ENCODE measurements at regions not wholly inside any gene's neighbourhood (a gene's known extent, or its start where the extent isn't known, plus 50 kb on each side); places are given as distances from the start of the nearest gene placed in this dataset.
A peak's percentile ranks its signal among the peaks of the same experiment; 100 is the strongest.
"Not testable (repeated sequence)": the region's sequence is repeated elsewhere in the genome, so short reads cannot be mapped to it uniquely, and the experiment has no call there.

GRCh38 chr13:62839338-62839737, 1423.7 kb upstream of the PCDH20 start:
- DNase-seq: no peak

- no peak for DNase-seq
Observed at GRCh38 chr13:62838929-62839328, 1423.3 kb upstream of the PCDH20 start.

GRCh38 chr13:62837895-62838294, 1422.2 kb upstream of the PCDH20 start:
- no peak for DNase-seq

- no peak for DNase-seq
Observed at GRCh38 chr13:62829486-62829885, 1413.8 kb upstream of the PCDH20 start.

- DNase-seq: no peak
Observed at GRCh38 chr13:62799931-62800436, 1384.3 kb upstream of the PCDH20 start.

DNA sequence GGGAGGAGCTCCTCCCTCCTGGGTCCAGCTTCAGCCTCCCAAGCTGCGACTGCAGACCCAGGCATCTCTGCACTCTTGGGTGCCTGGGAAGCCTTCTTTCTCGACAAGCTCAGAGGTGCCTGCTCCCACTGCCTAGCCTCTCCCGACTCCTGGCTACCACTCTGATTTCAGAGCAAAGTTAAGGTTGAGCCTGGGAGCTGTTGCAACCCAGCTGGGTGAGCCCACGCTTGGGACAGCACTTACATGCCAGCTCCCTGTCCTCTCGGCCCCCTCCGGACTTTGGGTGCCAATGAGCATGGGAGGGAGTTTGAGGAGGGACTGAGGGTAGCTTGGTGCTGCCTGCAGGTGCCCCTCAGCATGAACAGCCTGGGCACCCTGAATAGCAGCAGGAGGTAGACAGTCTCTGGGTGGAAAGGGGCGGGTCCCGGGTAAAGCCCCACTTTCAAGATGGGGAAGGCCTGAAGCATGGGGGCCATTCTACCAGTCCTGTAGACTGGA, 1383.4 kb upstream of the PCDH20 start:
- no peak for DNase-seq

GRCh38 chr13:62793850-62794249, 1378.2 kb upstream of the PCDH20 start:
- no peak for DNase-seq

- DNase-seq: no peak
Observed at GRCh38 chr13:62781866-62782265, 1366.2 kb upstream of the PCDH20 start.

GRCh38 chr13:62779161-62779560, 1363.5 kb upstream of the PCDH20 start:
- DNase-seq: no peak

DNA sequence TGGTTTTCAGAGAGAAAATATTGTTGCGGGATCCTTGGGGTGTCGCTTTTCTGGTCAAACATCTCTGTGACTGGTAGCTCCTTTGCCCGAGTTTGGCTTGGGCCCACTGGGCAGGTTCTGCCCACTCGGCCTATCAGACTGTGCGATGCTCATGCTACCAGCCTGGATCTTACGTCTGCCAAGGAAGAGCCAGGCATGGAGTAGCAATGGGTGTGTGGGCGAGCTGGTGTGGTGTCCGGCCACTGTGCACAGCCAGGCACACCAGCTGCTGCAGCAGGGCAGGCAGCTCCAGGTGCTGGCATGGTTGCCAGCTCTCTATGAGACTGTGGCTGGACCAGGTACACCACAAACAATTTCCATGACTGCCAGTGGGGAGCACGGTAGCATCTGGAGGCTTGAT, 1351.8 kb upstream of the PCDH20 start:
- DNase-seq: no peak

DNA sequence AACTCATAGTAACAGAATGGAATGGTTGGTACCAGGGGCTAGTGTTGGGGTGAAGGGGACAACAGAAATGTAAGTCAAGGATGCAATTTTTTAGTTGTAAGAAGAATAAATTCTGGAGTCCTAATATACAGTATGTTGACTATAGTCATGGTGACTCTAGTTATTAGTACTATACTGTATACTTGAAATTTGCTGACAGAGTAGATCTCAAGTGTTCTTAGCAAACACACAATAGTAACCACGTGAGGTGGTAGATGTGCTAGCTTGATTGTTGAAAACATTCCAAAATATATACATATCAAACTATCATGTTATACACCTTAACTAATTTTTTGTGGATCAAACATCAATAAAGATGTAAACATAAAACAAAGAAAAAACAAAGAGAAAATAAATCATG, 1345.1 kb upstream of the PCDH20 start:
- no peak for DNase-seq

DNA sequence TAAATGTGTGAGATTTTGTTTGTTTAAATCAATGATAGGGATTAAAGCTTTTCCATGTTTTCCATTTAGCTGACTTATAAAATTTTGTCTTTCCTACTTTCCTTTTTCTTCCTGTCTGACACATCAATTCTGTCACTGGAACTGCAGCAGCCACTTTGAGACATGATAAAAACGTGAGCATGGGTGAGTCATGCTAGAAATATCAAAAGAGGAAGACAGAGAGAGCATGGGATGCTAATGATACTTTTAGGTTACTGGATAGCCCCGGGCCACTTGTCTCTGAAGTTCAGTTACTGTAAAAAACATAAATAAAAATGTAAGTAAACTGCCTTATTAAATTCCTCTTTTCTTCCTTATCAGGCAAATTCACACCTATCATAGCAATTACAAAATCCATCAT, 1332.0 kb upstream of the PCDH20 start:
- no peak for DNase-seq

DNA sequence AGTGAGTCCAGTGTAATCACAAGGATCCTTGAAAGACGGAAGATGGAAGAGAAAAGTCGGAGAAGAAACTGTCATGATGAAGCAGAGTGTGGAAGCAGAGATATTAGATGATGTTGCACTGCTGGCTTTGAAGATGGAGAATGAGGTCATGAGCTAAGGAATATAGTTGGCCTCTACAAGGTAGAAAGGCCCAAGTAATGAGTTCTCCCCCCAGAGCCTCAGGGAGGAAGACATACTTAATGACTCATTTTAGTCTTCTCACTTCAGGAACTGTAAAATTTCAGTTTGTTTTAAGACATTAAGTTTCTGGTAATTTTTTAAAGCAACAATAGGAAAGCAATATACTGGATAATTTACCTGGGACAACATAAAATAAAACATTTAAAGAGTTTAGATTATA, 1331.5 kb upstream of the PCDH20 start:
- DNase-seq: no peak

DNA sequence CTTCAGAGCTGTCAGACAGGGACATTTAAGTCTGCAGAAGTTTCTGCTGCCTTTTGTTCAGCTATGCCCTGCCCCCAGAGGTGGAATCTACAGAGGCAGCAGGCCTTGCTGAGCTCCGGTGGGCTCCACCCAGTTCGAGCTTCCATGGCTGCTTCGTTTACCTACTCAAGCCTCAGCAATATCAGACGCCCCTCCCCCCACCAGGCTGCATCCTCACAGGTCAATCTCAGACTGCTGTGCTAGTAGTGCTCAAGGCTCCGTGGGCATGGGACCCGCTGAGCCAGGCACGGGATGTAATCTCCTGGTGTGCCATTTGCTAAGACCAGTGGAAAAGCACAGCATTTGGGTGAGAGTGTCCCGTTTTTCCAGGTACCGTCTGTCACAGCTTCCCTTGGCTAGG, 1314.1 kb upstream of the PCDH20 start:
- not testable (repeated sequence) for DNase-seq

DNA sequence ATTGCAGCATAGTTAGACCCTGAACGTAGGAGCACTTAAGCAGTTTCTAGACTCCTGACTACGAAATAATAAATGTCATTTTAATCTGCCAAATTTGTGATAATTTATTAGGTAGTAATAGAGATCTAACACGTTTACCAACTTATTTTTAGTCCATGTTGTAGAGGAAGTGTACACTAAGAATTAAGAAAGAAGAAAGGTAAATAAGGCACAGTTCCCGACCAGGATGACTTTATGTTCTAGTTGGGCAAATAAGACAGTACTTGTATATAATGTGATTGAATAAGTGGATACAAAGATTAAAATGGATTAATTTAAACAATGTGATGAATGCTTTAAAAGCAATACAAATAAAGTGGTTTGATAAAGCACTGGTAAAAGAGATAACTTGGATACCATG, 1306.2 kb upstream of the PCDH20 start:
- no peak for DNase-seq

GRCh38 chr13:62711948-62712347, 1296.3 kb upstream of the PCDH20 start:
- DNase-seq: not testable (repeated sequence)

GRCh38 chr13:62710787-62711186, 1295.1 kb upstream of the PCDH20 start:
- peak; percentile 8 for DNase-seq

- DNase-seq: no peak
Observed at GRCh38 chr13:62706048-62706447, 1290.4 kb upstream of the PCDH20 start.

- DNase-seq: no peak
Observed at GRCh38 chr13:62704875-62705274, 1289.2 kb upstream of the PCDH20 start.

DNA sequence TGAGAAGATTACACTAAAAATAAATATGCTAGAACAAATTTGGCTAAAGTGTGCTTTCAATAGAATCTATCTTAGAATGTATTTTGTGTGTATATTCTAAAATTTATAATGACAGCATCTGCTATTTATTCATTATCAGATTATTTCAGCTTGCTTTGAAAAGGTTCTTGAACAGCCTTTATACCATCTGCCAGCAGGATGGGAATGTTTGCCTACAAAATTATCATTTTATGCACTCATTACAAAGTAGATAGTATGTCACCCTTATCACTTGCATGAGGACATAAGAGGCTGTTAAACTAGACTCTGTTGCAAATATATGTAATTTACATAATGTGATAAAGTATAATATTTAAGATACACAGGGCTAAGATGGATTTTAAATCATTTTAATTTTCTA, 1286.9 kb upstream of the PCDH20 start:
- no peak for DNase-seq

DNA sequence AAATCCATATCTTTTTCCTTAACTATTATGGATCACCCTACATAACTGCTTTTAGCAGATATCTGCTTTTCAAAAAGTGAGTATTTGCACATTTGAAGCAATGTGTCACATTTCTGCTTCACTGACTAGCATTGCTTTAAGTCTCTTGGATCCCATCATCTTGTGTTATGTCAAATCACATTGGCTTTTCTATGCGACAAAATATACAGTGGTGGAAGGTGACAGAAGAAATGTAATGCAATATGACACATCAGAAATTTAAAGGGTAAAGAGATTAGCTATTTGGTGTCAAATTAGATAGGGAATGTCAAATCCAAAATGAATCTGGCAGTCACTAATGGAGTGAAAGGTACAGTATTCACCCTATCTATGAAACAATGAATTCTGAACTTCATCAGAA, 1282.1 kb upstream of the PCDH20 start:
- DNase-seq: no peak

- DNase-seq: no peak
Observed at GRCh38 chr13:62696490-62696889, 1280.8 kb upstream of the PCDH20 start.

GRCh38 chr13:62687732-62688131, 1272.1 kb upstream of the PCDH20 start:
- DNase-seq: no peak

DNA sequence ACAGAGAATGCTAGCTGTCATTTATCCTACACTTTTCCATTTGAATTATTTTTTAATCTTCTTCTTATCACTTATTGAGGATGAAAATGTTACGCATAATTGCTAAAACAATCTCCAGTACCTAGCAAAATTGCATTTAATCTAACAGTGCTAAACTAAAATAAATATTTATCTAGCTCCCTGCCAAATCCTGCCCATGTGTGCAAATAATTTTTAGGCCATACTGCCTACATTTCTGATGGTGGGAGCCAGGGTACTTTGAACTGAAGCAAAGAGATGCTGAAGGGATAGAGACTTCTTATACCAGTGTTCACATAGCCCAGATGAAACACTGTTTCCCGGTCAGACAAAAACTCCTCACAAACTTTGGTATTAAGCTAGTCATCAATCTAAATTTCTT, 1268.7 kb upstream of the PCDH20 start:
- no peak for DNase-seq

- DNase-seq: no peak
Observed at GRCh38 chr13:62682788-62683187, 1267.1 kb upstream of the PCDH20 start.
